ENCODE measurements at regions not wholly inside any gene's neighbourhood (a gene's known extent, or its start where the extent isn't known, plus 50 kb on each side); places are given as distances from the start of the nearest gene placed in this dataset.

GRCh38 chr2:13669607-13670006 lies 952.9 kb downstream of the TRIB2 start:
- TF ChIP-seq CTCF (conservative IDR thresholded peaks at IDR 0.05; ENCODE audit: low read length) (no peak), EZH2phosphoT487 (IDR thresholded peaks at IDR 0.05; ENCODE audit: borderline replicate concordance, low read depth, low read length) (no peak)
